HL-60 (cell line): ENCODE measurements at regions not wholly inside any gene's neighbourhood (a gene's known extent, or its start where the extent isn't known, plus 50 kb on each side); places are given as distances from the start of the nearest gene placed in this dataset.

Source experiments
- DNase-seq, 2 experiments: peaks; one replicate each; pipeline ENCODE4 v3.0.0-alpha.2; 2010 to 2020; ENCODE audit warnings: low read depth in 1 of 2, low spot score in 1 of 2
- H3K27ac ChIP-seq: fragments of 250-450 bp; sonication (Bioruptor Pico); replicated peaks from 2 replicates; pipeline ENCODE4 v1.5.1; 2020; ENCODE audit warnings: mild to moderate bottlenecking, moderate library complexity
- H3K27me3 ChIP-seq: fragments of 250-450 bp; sonication (Bioruptor Pico); 2 replicates; pipeline ENCODE4 v1.5.1; 2021; ENCODE audit warnings: mild to moderate bottlenecking, moderate library complexity; ENCODE audit not compliant: insufficient read depth, poor library complexity, severe bottlenecking
- H3K4me3 ChIP-seq: replicated peaks from 2 replicates; pipeline ENCODE4 v1.5.1; 2011; ENCODE audit warnings: mild to moderate bottlenecking, control low read depth, low read length; ENCODE audit not compliant: insufficient read depth
- CTCF ChIP-seq: IDR thresholded peaks from one replicate; pipeline ENCODE4 v1.5.1; 2011; ENCODE audit warnings: low read length, control low read depth, inconsistent platforms; ENCODE audit not compliant: insufficient read depth
- GABPA ChIP-seq: IDR thresholded peaks from 2 replicates; pipeline ENCODE4 v1.6.1; 2012; ENCODE audit warnings: low read depth
- POLR2AphosphoS5 ChIP-seq: IDR thresholded peaks from 2 replicates; pipeline ENCODE4 v1.6.1; 2012; ENCODE audit warnings: low read depth
- REST ChIP-seq: IDR thresholded peaks from 2 replicates; pipeline ENCODE4 v1.6.1; 2012; ENCODE audit warnings: low read depth; ENCODE audit not compliant: insufficient replicate concordance
- SPI1 ChIP-seq: IDR thresholded peaks from 2 replicates; pipeline ENCODE4 v1.6.1; 2012; ENCODE audit warnings: low read depth, mild to moderate bottlenecking, borderline replicate concordance

DNA sequence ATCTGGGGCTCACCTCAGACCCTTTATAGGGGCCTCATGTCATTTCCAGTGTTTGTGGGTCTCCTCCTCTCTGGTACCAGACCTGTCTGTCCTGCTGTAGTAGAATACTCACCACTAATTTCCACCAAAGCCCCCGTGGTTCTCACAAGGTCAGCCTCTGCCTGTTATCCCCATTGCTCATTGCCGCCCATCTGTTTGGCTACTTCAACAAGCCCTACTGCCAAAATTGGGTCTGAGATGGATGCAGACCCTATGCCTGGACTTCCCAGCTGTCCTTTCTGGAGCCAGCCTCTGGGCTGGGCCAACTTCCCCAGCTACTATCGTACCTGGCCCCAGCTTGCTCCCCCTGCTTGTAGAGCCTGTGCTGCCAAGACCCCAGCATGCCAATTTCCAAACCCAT is 152.1 kb upstream of the ISX start:
- Histone ChIP-seq H3K27me3 (no peaks in the 10 kb centered on the region), H3K4me3 (no peak overlapping the region), H3K27ac (no peak overlapping the region)
- DNase-seq, result no peak
- TF ChIP-seq REST (no peak), GABPA (no peak), CTCF (no peak), SPI1 (no peak), POLR2AphosphoS5 (no peak)

DNA sequence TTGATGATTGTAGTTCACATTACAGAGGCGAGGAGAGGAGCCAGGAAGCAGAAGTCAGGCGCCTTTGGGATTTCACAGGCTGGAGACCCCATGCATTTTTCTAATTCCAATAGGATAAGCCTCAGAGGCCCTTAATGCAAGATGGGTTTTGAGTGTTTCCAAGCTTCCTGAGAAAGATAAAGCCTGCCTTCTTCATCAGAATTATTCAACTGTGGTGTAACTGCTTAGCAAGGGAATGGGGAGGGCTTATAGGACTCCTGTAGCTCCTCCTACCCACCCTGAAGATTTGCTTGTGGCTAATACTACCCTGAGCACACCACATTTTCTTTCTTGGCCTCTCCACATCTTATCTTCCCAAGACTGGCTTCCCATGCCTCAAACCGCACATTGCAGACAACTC is 151.1 kb upstream of the ISX start:
- no peaks in the 10 kb centered on the region for H3K27me3 ChIP-seq
- no peak overlapping the region for H3K4me3 ChIP-seq
- no peak overlapping the region for H3K27ac ChIP-seq
- DNase-seq, result no peak
- TF ChIP-seq GABPA, result no peak
- TF ChIP-seq CTCF, result no peak
- no peak for TF ChIP-seq REST
- no peak for TF ChIP-seq SPI1
- TF ChIP-seq POLR2AphosphoS5, result no peak

GRCh38 chr22:34917239-34917638 is 148.7 kb upstream of the ISX start:
- TF ChIP-seq POLR2AphosphoS5, result no peak
- no peak for TF ChIP-seq REST
- TF ChIP-seq GABPA, result no peak
- no peak for TF ChIP-seq CTCF
- no peak for TF ChIP-seq SPI1
- Histone ChIP-seq H3K4me3 (no peak overlapping the region), H3K27me3 (no peaks in the 10 kb centered on the region), H3K27ac (no peak overlapping the region)
- DNase-seq, result no peak
